ENCODE measurements at regions not wholly inside any gene's neighbourhood (a gene's known extent, or its start where the extent isn't known, plus 50 kb on each side); places are given as distances from the start of the nearest gene placed in this dataset.

- TF ChIP-seq CTCF (IDR thresholded peaks at IDR 0.05) (no peak), POLR2A (IDR thresholded peaks at IDR 0.05) (no peak)
- peaks cover 0 to 2% of the 10 kb centered on the region in 2 donors for H3K36me3 ChIP-seq (replicated peaks in 1 of 2)
- H3K27ac ChIP-seq, result no peak overlapping the region
- WGBS, 4 donors, result 67 to 88% (median 76%) methylated on average over 6 of the region's 6 CpGs
- no peak for DNase-seq
- no peaks in the 10 kb centered on the region for H3K9me3 ChIP-seq (replicated peaks in 1 of 3)
- H3K4me1 ChIP-seq (replicated peaks in 1 of 2), result no peaks in the 10 kb centered on the region
- no peak overlapping the region for H3K4me3 ChIP-seq
- intact Hi-C loops (cut with DNase I), result no loop called here
- no peaks in the 10 kb centered on the region for H3K27me3 ChIP-seq
Measured at GRCh38 chr1:238138059-238138626, 247.4 kb upstream of the ZP4 start.

- 76 to 87% (median 79%) methylated on average over 3 of the region's 3 CpGs for WGBS, 4 donors
- Histone ChIP-seq H3K36me3 (replicated peaks in 1 of 2) (no peaks in the 10 kb centered on the region), H3K4me1 (replicated peaks in 1 of 2) (no peaks in the 10 kb centered on the region), H3K27ac (no peak overlapping the region), H3K9me3 (replicated peaks in 1 of 3) (no peaks in the 10 kb centered on the region), H3K4me3 (no peak overlapping the region), H3K27me3 (no peaks in the 10 kb centered on the region)
- no peak for DNase-seq
- TF ChIP-seq POLR2A (IDR thresholded peaks at IDR 0.05) (no peak), CTCF (IDR thresholded peaks at IDR 0.05) (no peak)
- intact Hi-C loops (cut with DNase I), result no loop called here
Measured at GRCh38 chr1:238135708-238136664, 245.3 kb upstream of the ZP4 start.

- H3K9me3 ChIP-seq (replicated peaks in 1 of 3), result no peaks in the 10 kb centered on the region
- no peaks in the 10 kb centered on the region for H3K36me3 ChIP-seq (replicated peaks in 1 of 2)
- no peaks in the 10 kb centered on the region for H3K4me1 ChIP-seq (replicated peaks in 1 of 2)
- H3K4me3 ChIP-seq, result no peak overlapping the region
- intact Hi-C loops (cut with DNase I), result no loop called here
- DNase-seq, result no peak
- H3K27me3 ChIP-seq, result no peaks in the 10 kb centered on the region
- WGBS, 4 donors, result 59 to 68% (median 62%) methylated on average over 2 of the region's 2 CpGs
- no peak overlapping the region for H3K27ac ChIP-seq
- TF ChIP-seq POLR2A (IDR thresholded peaks at IDR 0.05) (no peak), CTCF (IDR thresholded peaks at IDR 0.05) (no peak)
Measured at GRCh38 chr1:238129677-238130076, 239.0 kb upstream of the ZP4 start.

- intact Hi-C loops (cut with DNase I), result no loop called here
- DNase-seq, result no peak
- TF ChIP-seq POLR2A (IDR thresholded peaks at IDR 0.05) (no peak), CTCF (IDR thresholded peaks at IDR 0.05) (no peak)
- Histone ChIP-seq H3K9me3 (replicated peaks in 1 of 3) (no peaks in the 10 kb centered on the region), H3K4me1 (replicated peaks in 1 of 2) (no peaks in the 10 kb centered on the region), H3K27ac (no peak overlapping the region), H3K27me3 (no peaks in the 10 kb centered on the region), H3K36me3 (replicated peaks in 1 of 2) (no peaks in the 10 kb centered on the region), H3K4me3 (no peak overlapping the region)
- WGBS, 4 donors, result 65 to 75% (median 73%) methylated on average over 3 of the region's 3 CpGs
Measured at GRCh38 chr1:238123201-238123600, 232.5 kb upstream of the ZP4 start.

All from adrenal gland (tissue), 9 donors.